ENCODE measurements at regions not wholly inside any gene's neighbourhood (a gene's known extent, or its start where the extent isn't known, plus 50 kb on each side); places are given as distances from the start of the nearest gene placed in this dataset.

DNA sequence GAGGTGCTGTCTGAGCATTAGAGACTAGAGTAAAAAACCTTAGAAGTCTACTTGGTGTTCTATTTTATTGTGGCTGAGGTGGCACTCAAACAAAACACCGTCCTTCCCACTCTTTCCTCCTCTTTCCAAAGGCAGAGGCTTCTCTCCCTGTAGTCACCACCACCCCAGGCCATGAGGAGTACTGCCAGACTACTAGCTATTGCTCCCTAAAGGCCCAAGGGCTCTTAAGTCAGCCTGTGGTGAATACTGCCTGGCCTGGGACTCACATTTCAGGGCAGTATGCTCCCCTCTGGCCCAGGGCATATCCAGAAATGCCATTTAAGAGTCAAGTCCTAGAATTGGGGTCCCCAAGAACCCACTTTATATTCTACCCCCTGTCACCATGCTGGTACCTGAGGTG lies 309.7 kb upstream of the IMPG1 start:
- TF ChIP-seq, protein P1, sequence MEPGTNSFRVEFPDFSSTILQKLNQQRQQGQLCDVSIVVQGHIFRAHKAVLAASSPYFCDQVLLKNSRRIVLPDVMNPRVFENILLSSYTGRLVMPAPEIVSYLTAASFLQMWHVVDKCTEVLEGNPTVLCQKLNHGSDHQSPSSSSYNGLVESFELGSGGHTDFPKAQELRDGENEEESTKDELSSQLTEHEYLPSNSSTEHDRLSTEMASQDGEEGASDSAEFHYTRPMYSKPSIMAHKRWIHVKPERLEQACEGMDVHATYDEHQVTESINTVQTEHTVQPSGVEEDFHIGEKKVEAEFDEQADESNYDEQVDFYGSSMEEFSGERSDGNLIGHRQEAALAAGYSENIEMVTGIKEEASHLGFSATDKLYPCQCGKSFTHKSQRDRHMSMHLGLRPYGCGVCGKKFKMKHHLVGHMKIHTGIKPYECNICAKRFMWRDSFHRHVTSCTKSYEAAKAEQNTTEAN (CRISPR knock-in tag; conservative IDR thresholded peaks at IDR 0.05), result no peak
- TF ChIP-seq, protein P2, sequence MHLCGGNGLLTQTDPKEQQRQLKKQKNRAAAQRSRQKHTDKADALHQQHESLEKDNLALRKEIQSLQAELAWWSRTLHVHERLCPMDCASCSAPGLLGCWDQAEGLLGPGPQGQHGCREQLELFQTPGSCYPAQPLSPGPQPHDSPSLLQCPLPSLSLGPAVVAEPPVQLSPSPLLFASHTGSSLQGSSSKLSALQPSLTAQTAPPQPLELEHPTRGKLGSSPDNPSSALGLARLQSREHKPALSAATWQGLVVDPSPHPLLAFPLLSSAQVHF (CRISPR knock-in tag; IDR thresholded peaks at IDR 0.05), result no peak
- TF ChIP-seq ZFX (CRISPR knock-in tag; IDR thresholded peaks at IDR 0.05; ENCODE audit: low read depth) (no peak), BHLHE40 (IDR thresholded peaks at IDR 0.05; ENCODE audit: low read length) (no peak), YY1 (IDR thresholded peaks at IDR 0.05; ENCODE audit: insufficient read depth, insufficient replicate concordance, low read depth, low read length) (no peak), ZNF607 (CRISPR knock-in tag; IDR thresholded peaks at IDR 0.05; ENCODE audit: borderline replicate concordance) (no peak), RFX5 (IDR thresholded peaks at IDR 0.05; ENCODE audit: low read depth, low read length) (no peak), ZKSCAN5 (CRISPR knock-in tag; IDR thresholded peaks at IDR 0.05) (no peak), HMG20B (CRISPR knock-in tag; conservative IDR thresholded peaks at IDR 0.05) (no peak), IRF2 (CRISPR knock-in tag; IDR thresholded peaks at IDR 0.05) (no peak), MTF2 (CRISPR knock-in tag; IDR thresholded peaks at IDR 0.05; ENCODE audit: borderline replicate concordance) (no peak)

Data from HepG2 (cell line).